DMS153 (cell line): ENCODE measurements at regions not wholly inside any gene's neighbourhood (a gene's known extent, or its start where the extent isn't known, plus 50 kb on each side); places are given as distances from the start of the nearest gene placed in this dataset.
"Not testable (repeated sequence)": the region's sequence is repeated elsewhere in the genome, so short reads cannot be mapped to it uniquely, and the experiment has no call there.

Source experiments
- DNase-seq: peaks from one replicate; lab custom pipeline; 2025; lab: John Stamatoyannopoulos, UW

DNA sequence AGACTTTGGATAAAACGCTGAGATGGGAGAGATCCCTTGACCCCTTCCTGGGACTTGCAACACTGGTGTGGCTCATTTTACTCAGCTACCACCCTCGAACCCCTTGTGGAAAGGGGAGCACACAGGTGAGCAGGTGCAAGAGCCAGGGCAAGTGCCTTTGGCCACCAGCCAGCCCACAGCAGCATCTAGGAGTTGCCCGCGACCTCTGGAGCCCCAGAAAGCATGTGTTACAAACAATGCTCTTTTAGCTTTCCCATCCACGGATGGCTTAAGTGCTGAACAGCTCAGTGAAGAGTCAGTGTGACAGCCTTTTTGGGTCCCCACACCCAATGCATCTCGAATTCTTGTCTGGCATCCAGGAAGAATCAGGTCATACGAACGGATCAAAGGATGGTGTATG lies 197.8 kb downstream of the MEMO1 start:
- DNase-seq: no peak

DNA sequence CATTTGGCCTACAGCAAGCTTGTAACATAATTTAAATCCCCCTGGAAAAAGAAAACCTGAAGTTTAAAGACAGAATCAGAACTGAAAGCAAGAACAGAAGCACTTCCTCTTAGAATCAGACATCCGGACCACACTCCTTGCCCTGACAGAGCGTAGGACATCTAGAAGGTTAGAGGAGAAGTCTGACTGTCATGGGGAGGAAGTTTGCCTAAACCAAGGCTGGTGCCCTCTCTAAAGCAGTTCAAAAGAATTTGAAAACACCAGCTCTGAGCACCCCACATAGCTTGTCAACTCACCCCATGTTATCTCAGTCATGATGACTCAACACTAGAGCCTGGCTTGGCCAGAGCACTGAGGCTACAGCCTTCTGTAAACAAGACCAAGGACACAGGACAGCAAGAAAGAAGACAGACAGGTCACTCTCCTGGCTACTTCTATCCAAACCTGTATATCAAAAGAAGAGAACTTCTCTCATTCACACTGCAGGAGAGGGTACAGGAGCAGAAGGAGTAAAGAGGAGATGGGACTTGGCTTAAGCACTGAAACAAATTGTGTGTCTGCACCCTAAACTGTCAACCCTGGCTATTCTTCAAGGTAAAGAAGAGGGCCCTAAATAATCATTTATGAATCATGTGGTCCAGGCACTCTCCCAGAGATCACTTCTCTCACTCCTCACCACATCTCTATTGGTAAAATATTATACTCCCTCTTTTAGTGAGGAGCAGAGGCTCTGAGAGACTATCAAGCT lies 198.6 kb downstream of the MEMO1 start:
- DNase-seq: no peak

DNA sequence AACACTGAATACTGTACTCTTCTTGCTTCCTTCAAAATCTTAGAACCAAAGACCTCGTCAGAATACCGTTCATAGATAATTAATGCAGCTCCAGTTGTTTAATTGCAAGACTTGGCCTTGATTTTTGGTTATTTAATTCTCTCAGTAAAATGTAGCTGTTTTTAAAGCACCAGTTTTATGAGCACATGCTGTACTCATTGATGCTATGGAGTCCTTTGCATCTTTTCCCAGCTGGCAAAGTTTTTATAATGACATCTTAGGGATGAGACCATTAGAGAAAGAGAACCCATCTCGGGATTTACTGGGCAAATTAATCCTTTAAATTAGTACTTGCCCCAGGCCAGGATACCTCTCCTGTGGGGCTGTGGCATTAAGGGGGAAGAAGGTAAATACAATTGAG lies 199.3 kb downstream of the MEMO1 start:
- no peak for DNase-seq

DNA sequence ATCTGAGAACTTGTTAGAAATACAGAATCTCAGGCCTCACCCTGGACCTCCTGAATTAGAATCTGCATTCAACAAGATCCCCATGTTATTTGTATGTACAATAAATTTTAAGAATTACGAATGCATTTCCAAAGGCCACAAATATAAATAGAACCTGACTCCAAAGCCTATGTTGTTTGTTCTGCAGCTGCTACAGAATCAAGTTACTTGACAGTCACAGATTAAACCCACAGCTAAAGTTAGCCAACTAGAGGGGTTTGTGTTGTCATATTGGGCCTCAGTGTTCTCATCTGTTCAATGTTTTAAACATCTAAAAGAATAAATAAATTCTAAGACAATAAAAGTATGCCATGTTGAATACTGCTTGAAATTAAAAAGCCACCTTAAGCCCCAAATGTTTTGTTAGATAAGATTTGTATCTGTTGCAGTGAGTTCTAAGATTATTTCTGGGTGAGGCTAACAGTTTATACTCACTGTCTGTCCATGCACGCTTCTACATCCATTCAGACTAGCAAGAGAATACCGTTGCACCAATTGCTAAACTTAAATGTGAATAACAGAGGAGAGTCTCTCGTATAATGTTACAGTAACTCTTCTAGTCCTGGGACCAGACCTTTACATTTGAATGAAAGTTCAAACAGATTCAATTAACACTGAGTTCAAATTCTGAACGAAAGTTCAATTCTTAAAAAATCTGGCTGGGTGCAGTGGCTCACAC lies 200.4 kb downstream of the MEMO1 start:
- DNase-seq: no peak

DNA sequence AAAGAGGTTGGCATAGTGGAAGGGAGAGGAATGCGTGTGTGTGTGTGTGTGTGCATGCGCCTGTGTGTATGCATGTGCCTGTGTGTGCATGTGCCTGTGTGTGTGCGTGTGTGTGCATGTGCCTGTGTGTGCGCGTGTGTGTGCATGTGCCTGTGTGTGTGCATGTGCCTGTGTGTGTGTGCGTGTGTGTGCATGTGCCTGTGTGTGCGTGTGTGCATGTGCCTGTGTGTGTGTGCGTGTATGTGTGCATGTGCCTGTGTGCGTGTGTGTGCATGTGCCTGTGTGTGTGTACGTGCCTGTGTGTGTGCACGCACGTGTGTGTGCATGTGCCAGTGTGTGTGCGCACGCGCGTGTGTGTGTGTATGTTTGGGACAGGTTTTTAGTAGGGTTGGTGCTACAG lies 205.1 kb downstream of the MEMO1 start:
- no peak for DNase-seq

DNA sequence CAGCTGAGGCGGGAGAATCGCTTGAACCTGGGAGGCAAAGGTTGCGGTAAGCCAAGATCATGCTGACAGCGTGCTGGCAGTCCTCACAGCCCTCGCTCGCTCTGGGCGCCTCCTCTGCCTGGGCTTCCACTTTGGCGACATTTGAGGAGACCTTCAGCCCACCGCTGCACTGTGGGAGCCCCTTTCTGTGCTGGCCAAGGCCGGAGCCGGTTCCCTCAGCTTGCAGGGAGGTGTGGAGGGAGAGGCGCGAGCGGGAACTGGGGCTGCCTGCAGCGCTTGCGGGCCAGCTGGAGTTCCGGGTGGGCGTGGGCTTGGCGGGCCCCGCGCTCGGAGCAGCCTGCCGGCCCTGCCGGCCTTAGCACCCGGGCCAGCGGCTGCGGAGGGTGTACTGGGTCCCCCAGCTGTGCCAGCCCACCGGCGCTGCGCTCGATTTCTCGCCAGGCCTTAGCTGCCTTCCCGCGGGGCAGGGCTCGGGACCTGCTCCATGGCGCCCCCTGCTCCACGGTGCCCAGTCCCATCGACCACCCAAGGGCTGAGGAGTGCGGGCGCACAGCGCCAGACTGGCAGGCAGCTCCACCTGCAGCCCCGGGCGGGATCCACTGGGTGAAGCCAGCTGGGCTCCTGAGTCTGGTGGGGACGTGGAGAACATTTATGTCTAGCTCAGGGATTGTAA lies 207.2 kb downstream of the MEMO1 start:
- DNase-seq: not testable (repeated sequence)

DNA sequence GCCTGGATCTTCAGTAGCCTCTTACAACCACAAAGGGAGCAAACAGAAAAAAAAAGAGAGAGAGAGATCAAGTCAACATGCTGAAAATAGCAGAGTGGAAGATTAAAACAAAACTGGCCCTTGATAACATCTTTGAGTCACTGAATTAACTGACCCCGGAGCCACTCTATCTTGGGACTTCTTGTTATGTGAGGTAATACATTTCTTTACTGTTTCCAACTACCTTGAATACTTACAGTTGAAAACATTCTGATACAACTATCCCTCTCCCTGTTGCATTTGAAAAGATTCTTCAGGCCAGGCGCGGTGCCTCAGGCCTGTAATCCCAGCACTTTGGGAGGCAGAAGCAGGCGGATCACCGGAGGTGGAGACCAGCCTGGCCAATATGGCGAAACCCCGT lies 208.1 kb downstream of the MEMO1 start:
- no peak for DNase-seq

DNA sequence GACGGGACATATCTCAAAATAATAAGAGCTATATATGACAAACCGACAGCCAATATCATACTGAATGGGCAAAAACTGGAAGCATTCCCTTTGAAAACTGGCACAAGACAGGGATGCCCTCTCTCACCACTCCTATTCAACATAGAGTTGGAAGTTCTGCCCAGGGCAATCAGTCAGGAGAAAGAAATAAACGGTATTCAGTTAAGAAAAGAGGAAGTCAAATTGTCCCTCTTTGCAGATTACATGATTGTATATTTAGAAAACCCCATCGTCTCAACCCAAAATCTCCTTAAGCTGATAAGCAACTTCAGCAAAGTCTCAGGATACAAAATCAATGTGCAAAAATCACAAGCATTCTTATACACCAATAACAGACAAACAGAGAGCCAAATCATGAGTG lies 211.5 kb downstream of the MEMO1 start:
- DNase-seq: not testable (repeated sequence)

DNA sequence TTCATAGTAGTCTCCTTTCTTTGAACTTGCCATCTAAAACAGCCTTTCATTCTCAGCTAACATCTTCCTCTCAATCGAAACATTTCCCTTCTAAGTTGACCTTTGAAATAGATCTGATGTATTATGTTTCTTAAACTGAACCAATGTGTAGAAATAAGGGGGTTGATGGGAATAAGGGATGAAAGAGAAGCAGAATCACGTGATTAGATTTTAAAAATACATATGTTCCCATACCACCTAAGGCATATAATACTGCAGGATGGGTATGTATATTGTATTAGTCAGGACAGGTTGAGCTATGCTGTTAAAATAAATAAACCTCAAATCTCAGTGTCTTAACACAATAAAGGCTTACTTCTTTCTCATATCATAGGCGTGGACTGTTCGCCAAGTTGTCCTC lies 207.5 kb upstream of the SRD5A2 start:
- DNase-seq: no peak

DNA sequence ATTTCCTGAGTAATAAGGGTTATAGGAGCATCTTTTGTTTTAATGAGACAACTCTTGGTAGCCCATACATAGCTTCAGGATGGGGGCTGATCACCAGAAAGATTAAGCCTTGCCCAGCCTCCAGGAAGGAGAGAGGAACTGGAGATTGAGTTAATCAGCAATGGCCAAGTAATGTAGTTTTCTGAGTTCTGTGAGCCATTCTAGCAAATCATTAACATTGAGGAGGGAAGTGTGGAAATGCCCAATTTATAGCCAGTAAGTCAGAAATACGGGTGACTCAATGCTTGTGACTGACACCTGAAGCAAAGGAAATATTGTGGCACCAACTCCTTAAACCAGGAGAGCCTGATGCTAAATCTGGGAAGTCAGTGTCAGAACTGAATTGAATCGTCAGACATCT lies 205.1 kb upstream of the SRD5A2 start:
- DNase-seq: no peak

DNA sequence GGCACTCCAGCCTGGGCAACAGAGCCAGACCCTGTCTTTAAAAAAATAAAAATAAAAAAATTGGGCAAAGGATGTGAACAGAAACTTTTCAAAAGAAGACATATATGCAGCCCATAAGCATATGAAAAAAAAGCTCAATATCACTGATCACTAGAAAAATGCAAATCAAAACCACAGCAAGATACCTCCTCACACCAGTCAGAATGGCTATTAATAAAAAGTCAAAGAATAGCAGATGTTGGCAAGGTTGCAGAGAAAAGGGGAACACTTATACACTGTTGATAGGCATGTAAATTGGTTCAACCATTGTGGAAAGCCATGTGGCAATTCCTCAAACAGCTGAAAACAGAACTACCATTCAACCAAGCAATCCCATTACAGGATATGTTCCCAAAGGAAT lies 204.1 kb upstream of the SRD5A2 start:
- DNase-seq: no peak

DNA sequence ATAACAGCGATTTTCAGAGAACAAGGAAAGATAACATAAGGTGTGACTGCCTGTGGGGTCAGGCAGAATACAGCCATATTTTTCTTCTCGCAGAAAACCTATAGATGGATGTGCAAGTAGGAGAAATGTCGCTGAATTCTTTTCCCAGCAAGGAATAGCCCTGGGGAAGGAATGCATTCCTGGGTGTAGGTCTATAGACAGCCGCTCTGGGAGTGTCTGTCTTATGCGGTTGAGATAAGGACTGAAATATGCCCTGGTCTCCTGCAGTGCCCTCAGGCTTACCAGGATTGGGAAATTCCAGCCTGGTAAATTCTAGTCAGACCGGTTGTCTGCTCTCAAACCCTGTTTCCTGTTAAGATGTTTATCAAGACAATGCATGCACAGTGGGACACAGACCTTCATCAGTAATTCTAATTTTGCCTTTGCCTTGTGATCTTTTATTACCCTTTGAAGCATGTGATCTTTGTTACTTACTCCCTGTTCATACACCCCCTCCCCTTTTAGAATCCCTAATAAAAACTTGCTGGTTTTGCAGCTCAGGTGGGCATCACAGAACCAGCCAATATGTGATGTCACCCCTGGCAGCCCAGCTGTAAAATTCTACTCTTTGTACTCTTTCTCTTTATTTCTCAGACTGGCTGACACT lies 202.8 kb upstream of the SRD5A2 start:
- not testable (repeated sequence) for DNase-seq

DNA sequence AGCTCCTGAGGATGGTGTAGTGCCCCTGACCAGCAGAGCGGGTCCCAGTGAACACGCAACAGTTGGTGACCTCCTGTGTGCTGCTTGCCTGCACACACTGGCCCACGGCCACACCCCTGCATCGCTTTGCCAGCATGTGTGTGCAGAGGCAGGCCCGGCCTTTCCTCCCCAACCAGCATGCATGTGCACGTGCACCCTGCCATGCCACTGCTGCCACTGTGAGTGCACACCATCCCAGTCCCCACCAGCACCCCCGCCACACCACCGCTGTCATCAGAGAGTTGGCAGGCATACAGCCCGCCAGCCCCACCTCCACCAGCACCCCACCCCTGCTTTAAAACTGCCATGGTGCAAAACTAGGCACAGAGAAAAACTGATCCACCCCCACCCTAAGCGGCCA lies 197.4 kb upstream of the SRD5A2 start:
- DNase-seq: no peak

DNA sequence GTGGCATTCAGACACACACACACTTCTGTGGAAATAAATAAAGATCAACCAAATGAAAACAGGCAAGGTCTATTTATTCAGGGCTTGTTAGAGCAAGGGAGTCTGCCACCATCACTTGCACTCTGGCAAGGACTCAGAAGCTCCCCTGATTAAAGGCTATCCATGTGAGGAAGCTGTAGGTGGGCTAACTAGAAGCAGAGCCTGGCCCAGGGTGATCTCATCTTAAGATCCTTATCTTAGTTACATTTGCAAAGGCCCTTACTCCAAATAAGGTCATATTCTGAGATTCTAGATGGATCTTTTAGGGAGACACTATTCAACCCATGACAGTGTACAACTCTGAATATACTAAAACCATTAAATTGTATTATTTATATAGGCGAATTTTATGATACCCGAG lies 190.0 kb upstream of the SRD5A2 start:
- DNase-seq: no peak

DNA sequence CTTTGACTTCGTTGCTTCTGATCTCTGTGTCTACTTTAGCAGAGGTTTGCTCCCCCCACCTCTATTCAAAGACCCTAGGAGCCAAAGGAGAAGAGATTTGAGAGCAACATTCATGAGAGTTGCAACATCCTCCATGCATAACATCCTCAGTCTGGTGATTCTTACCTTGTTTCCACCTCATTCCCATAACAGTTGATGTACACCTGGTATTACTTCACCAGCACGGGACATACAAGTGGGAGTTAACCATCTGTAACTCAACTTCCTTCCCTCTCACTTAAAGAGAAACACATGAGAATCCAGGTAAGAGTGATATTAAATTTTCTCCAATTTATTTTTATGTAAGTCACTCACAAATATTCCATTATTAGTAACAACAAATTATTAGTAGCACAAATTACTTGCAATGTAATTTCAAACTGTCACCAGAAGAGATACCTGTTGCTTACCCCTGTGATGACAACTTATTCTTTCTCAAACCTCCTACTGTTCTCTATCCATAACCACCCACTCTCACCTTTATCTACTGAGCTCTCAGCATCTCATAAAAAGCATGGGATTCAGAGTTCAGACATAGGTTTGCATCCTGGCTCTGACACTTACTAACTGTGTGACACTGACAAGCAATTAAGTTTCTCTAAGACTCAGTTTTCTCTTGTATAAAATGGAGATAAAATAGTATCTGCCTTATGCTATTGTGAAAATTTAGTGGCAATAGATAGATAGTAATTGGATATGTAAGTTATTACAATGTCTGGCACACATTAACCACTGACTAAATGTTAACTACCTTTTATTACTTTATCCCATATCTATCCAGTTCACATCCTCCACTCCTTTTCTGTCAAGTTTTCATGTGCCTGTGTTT lies 184.6 kb upstream of the SRD5A2 start:
- DNase-seq: no peak

DNA sequence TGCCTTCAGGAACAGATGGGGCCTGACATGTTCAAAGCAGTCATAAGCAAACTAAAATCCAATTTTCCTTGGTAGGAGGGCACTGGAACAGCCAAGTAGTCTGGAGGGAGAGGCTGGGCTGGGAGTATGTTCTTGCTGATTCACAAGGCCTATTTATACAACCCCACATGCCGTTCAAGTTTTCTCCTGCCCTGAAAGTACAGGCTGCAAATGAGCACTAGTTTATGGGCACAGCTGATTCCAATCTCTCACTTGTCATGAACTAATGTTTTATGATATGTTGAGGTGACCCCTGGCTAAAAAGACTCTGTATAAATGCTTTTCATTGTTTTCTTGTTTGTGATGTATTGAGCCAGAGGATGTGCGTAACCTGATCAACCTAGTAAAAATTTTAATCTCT lies 183.4 kb upstream of the SRD5A2 start:
- DNase-seq: no peak

DNA sequence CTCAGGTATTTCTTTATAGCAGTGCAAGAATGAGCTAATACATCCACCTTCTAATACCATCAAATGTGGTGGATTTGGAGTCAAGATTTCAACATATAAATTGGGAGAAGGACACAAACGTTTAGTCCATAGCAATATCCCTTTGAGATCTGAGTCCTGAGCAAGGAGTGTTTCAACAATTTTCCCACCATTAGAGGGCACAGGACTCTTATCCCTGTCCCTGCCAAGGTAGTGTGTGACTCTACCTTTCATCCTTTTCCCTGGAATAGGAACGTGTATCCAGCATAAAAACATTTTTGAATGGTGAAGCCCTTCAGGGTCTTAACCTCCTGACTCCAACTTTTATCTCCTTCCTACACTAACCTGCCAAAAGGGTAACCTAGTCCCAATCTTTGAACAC lies 181.3 kb upstream of the SRD5A2 start:
- DNase-seq: no peak

DNA sequence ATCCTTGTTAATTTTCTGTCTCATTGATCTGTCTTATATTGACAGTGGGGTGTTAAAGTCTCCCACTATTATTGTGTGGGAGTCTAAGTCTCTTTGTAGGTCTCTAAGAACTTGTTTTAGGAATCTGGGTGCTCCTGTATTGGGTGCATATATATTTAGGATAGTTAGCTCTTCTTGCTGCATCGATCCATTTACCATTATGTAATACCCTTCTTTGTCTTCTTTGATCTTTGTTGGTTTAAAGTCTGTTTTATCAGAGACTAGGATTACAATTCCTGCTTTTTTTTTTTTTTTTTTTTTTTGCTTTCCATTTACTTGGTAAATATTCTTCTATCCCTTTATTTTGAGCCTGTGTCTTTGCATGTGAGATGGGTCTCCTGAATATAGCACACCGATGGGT lies 176.6 kb upstream of the SRD5A2 start:
- not testable (repeated sequence) for DNase-seq

DNA sequence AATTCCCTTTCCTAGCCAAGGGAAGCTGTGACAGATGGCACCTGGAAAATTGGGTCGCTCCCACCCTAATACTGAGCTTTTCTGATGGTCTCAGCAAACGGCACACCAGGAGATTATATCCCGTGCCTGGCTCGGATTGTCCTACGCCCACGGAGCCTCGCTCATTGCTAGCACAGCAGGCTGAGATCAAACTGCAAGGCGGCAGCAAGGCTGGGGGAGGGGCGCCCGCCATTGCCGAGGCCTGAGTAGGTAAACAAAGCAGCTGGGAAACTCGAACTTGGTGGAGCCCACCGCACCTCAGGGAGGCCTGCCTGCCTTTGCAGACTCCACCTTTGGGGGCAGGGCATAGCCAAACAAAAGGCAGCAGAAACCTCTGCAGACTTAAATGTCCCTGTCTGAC lies 168.0 kb upstream of the SRD5A2 start:
- not testable (repeated sequence) for DNase-seq

DNA sequence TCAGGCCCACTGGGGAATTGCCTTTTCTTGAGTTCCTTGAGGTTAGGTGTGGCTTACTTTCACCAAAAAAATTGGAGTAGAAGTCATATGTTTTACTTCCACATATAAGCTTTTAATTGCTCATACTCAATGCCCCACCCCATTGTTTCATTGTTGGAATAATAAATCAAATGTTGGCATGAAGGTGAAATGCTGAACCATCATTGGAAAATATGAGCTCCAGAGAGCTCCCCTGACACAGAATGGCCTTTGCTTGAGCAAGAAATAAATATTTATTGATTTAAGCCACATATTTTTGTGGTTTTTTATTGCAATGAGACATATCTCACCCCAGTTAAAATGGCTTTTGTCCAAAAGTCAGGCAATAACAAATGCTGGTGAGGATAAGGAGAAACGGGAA lies 167.3 kb upstream of the SRD5A2 start:
- DNase-seq: no peak

DNA sequence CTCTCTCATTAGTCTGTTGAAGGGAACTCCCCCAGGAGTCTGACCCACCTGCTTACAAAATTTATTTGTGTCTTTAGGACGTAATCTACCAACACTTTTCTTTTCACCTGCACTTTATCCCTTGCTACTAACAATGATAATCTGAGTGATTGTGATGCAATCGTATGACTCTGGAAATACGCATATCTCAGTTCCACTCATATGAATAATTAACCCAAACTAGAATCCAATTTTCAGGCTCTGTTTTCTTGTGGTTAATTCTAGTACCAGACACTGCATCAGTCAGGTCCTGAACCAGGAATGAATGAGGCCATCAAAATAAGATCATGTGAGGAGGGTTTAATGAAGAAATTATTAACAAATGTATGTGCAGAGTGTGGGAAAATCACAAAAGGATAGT lies 158.4 kb upstream of the SRD5A2 start:
- no peak for DNase-seq
